Breast epithelium (tissue), 3 donors: ENCODE measurements at regions not wholly inside any gene's neighbourhood (a gene's known extent, or its start where the extent isn't known, plus 50 kb on each side); places are given as distances from the start of the nearest gene placed in this dataset.

Experiments used
- CTCF ChIP-seq, 3 donors: fragments of 450-650 bp; IDR thresholded peaks; one replicate each; pipeline ENCODE4 v1.5.1; 2016 to 2017; ENCODE audit warnings: antibody characterized with exemption in 3 of 3, mild to moderate bottlenecking in 3 of 3, moderate library complexity in 3 of 3
- POLR2A ChIP-seq: fragments of 450-650 bp; IDR thresholded peaks from one replicate; pipeline ENCODE4 v1.6.1; 2016; ENCODE audit warnings: antibody characterized with exemption, mild to moderate bottlenecking, moderate library complexity

- no peak for TF ChIP-seq CTCF (IDR thresholded peaks at IDR 0.05)
- TF ChIP-seq POLR2A, result no peak
These were observed 171.9 kb upstream of the ZNF267 start for GRCh38 chr16:31701734-31702133.
